HG03565 (cell line): ENCODE measurements at regions not wholly inside any gene's neighbourhood (a gene's known extent, or its start where the extent isn't known, plus 50 kb on each side); places are given as distances from the start of the nearest gene placed in this dataset.

Experiments
- ATAC-seq: cut with Tn5 transposase; IDR thresholded peaks from one replicate; pipeline ENCODE4 v1.9.1; 2021; ENCODE audit warnings: mild to moderate bottlenecking, moderate library complexity; ENCODE audit not compliant: unreplicated experiment

DNA sequence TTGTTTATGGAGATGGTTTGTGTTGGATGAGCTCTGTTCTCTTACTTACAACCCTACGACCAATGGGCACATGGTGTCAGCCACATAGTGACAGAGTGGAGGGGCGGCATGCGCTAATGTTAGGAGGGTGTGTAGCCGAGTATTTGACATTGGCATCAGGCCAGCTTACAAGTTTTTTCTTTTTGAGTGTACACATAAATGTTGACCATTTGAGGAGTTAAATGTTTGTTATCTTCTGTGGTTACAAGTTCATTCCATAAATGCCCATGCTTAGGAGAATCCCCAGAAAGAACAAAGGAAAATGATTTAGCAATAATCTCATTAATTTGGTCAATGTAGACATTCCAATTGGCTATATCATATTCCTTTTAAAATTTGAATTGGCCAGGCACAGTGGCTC, 180.1 kb upstream of the ELL2 start:
- ATAC-seq: no peak

- ATAC-seq: no peak
Observed at GRCh38 chr5:96140496-96140895, 178.8 kb upstream of the ELL2 start.

DNA sequence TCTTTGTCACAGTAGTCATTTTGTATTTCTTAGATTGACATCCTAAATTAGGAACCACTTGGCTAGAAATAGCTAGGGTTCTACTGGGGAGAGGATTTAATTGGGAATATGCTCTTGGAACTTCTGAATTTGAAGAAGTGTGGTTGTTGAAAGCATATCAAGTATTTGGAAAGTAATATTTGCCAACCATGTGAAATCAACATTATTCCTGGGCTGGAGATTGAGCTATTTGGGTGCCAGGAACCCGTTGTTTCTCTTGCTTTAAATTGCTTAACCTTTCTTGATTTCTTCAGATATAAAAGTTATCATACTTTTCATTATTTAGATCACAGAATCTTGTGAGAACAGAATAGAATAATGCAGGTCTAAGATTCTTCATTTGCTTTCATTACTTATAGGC, 178.4 kb upstream of the ELL2 start:
- ATAC-seq: no peak

GRCh38 chr5:96134886-96135285, 173.2 kb upstream of the ELL2 start:
- ATAC-seq: no peak

GRCh38 chr5:96133341-96134079, 171.9 kb upstream of the ELL2 start:
- ATAC-seq: no peak

GRCh38 chr5:96129276-96129675, 167.6 kb upstream of the ELL2 start:
- ATAC-seq: no peak

DNA sequence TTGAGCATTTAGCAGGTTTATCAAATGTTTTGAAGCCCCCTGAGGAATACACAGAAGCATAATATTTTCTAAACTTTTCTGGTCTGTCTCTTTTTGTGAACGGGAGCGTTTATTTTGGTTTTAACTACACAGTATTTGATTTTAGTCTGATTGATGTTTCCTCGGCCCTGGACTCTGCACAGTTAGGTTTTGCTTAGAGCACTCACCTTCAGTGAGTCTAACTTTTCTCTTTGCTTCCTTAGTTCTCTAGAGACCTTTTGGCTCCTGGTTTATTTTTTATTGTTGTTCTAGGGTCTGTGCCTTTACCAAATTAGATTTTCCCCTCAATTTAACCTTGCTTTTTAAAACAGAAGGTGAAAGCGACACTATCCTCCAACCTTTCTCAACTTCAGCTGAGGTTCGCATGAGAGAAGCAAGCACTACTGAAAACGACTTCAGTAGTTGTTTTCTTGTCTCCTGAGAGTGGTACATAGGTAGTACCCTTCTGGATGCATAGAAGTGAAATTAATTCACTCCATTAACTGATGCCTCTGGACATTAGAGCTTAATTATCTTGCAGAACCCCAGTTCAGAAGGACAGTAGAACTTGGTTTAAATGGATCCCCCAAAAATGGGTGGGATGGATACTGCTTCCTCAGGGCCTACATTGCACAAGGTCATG, 166.7 kb upstream of the ELL2 start:
- ATAC-seq: no peak

GRCh38 chr5:96127538-96127937, 165.9 kb upstream of the ELL2 start:
- ATAC-seq: no peak

DNA sequence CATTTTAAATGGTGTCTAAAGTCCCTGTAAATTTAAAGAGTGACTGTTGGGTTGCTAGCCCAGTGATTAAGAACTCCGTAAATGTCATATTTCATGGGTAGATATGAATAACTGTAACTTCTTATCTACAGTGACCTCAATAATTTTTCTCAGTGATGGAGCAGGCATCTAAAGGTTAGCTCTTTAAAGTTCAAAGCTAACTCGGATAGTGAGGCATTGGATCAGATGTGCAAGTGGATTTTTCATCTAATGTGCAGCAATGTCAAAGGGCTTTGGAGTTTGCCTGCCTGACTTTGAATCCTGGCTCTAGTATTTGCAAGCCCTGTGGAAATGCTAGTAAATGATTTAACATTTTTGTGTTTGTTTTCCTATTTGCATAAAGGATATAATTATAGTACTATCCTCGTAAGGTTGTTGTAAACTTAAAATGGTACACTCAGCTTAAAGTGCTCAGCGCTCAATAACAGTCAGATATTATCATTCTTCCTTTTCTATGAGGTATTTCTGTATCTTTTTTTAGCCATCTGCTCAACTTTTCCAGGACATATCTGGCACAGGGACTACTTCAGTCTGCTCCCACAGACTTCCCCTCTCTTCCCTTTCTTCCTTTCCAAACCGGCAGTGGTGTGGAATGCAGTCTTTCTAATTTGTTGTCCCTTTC, 163.7 kb upstream of the ELL2 start:
- ATAC-seq: no peak

GRCh38 chr5:96124589-96124988, 162.9 kb upstream of the ELL2 start:
- no peak for ATAC-seq

DNA sequence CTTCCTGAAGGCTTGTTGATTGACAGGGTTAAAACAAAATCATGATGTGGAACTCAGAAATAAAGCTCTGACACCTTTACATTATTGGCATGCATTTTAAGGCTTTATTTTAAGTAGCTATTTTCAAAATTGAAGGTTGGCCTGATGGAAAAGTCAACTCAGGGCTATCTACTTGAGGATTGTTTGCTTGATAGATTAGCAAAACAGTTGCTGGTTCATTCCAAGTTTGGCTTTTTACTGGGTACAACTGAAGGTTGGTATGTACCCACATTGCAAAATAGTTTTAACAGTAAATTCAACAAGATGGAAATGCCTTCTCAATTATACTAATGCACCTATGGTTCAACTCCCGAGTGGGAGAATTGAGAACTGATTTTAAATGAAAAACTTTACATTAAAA, 161.8 kb upstream of the ELL2 start:
- no peak for ATAC-seq

DNA sequence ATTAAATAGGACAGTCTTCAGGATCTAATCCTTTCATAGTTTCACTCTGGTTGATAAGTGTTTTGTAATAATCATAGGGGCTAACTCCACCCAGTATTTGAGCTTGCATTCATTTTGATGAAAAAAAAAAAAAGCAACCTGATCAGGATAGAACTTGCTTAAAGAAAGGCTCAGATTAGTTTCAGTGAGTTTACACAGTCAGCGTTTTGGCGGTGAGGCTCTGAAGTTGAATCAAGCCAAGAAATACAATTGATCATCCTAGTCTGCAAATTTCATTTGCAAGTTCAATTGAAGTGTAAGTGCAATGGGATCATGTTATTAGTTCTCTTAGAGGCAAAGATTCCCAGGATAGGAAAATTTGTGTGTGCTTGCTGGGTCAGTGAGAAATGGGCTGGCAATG, 159.7 kb upstream of the ELL2 start:
- no peak for ATAC-seq

GRCh38 chr5:96120120-96120519, 158.5 kb upstream of the ELL2 start:
- ATAC-seq: no peak

DNA sequence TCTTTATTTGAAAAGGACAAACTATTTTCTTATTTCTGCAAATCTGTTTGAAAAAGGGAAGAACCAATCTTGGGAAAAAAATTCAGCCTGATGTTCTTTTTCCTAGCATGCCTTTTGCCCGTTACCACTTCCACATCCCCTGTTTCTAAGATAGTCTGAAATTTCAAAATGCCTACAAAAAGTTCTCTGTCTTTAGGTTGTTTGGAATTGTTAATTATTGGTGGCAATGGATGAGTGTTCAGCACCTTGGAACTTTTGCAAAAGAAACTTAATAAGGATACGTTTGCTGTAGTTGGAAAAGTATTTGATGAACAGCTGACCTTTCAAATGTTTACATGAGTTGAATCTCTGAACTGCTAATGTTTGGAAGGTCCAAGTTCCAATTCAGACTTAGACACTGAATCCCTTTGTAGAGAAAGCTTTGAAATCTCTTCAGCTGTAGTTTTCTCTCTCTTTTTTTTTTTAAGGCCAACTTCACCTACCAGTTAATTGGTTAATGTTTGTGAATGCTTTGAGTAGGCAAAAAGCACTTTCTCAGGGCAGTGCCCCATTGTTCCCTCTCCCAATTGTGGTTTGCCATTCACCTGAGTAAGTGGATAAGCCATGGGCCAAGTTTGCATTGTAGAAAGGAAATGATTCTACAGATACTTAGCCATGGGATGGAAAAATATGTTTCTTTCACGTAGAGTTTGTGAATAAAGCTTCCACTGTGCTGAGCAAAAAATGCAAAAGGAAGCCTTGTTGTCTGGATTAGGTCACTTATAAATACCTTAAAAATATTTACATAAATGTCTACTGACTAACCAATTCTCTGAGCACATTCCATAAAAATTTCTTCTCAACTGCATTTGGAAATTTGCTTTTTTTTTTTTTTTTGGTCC, 156.4 kb upstream of the ELL2 start:
- ATAC-seq: no peak

GRCh38 chr5:96115147-96115807, 153.6 kb upstream of the ELL2 start:
- no peak for ATAC-seq

DNA sequence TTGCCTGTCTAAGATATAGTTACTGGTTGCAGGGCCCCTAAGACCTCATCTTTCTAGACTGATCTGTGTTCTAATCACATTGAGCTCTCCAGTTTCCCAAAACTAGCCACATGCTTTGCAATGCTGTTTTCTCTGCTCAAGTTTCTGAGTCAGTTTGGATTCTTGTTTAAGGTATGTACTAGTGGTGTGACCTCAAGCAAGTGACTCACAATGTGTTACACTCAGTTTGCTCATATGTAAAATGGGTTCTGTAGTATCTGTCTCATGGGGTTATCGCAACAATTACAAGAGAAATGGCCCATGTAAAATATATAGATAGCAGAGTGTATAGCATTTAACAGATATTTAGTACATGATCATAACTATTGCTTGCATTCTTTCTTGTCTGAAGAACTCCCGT, 153.1 kb upstream of the ELL2 start:
- ATAC-seq: no peak

DNA sequence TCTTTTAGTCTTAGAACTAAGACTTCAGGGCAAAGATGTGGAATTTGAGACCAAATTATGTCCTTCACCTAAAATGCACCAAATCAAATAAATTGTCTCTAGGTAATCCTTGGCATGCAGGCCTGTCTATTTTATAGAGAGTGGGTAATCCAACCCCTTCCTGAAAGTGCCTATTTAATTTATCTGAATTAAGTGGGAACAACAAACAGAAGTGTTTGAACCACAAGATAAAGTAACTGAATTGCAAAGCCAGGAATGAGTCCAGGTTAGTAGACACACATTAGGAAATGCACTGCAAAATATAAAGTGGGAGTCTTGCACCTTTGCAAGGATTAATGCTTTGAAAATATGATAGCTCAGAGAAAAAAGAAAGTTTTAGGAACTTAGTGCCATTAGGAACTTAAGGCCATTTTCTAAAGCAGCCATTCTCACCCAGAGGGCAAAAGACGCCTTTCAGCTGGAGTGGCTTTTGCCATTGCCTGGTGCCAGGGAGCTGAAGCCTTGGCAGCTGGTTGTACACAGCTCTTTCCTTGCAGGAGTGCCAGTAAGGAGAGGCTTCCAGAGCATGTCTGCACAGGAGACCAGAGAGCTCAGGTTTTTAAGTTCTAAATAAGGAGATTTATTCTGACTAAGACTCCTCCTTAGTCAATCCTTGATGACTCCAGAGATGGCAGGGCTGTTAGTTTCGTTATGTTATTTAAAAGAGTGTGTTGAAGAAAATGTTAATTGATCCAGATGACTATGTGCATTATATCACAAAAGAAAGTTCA, 151.7 kb upstream of the ELL2 start:
- ATAC-seq: no peak

GRCh38 chr5:96112703-96113102, 151.1 kb upstream of the ELL2 start:
- no peak for ATAC-seq

- ATAC-seq: no peak
Observed at GRCh38 chr5:96112123-96112670, 150.5 kb upstream of the ELL2 start.
